ENCODE measurements at regions not wholly inside any gene's neighbourhood (a gene's known extent, or its start where the extent isn't known, plus 50 kb on each side); places are given as distances from the start of the nearest gene placed in this dataset.

- Mint-ChIP-seq H3K4me3 (no peak overlapping the region), H3K9me3 (peaks cover 7% of the 10 kb centered on the region), H3K36me3 (no peaks in the 10 kb centered on the region), H3K27me3 (ENCODE audit: low read depth) (peaks cover 3% of the 10 kb centered on the region), H3K27ac (no peak overlapping the region), H3K4me1 (peaks cover 11% of the 10 kb centered on the region)
- TF ChIP-seq NFATC4 (CRISPR knock-in tag; IDR thresholded peaks at IDR 0.05), result no peak
- no peak for TF ChIP-seq ETV6 (CRISPR knock-in tag; IDR thresholded peaks at IDR 0.05)
- no peak for TF ChIP-seq SMAD4 (CRISPR knock-in tag; IDR thresholded peaks at IDR 0.05)
- no peak for TF ChIP-seq NR3C1 (CRISPR knock-in tag; conservative IDR thresholded peaks at IDR 0.05; ENCODE audit: low read depth)
- TF ChIP-seq ZNF317 (CRISPR knock-in tag; IDR thresholded peaks at IDR 0.05; ENCODE audit: borderline replicate concordance, low read depth), result no peak
- no peak for TF ChIP-seq TP53 (CRISPR knock-in tag; IDR thresholded peaks at IDR 0.05)
- TF ChIP-seq CREM (CRISPR knock-in tag; IDR thresholded peaks at IDR 0.05), result no peak
- TF ChIP-seq MYBL2 (CRISPR knock-in tag; IDR thresholded peaks at IDR 0.05), result no peak
- DNase-seq (ENCODE audit: low spot score) (no peak), ATAC-seq (no peak)
- ChIA-PET CTCF (interaction anchor here (8.4 kb wide), 1 partner anchor 159 kb away, joined by 186 read pairs; no protein-coding TSS in a partner anchor), POLR2A (interaction anchor here (0.5 kb wide), 1 partner anchor 38 kb away, joined by 3 read pairs; no protein-coding TSS in a partner anchor)
These were observed 246.8 kb downstream of the CDC5L start for GRCh38 chr6:44634321-44634720.

DNA sequence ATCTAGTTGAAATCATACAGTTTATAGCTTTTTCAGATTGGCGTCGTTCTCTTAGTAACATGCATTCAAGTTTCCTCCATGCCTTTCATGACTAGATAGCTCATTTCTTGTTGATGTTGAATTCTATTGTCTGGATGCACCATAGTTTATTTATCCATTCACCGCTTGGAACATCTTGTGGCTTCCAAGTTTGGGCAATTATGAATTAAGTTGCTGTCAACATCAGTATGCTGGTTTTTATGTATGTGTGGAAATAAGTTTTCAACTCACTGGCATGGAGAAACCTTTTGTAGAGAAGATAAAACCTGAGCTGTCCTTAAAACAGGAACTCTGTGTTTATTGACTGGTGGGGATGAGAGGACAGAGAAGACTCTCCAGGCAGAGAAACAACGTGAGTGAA, 248.0 kb downstream of the CDC5L start:
- DNase-seq (ENCODE audit: low spot score) (no peak), ATAC-seq (no peak)
- TF ChIP-seq E2F4 (CRISPR knock-in tag; IDR thresholded peaks at IDR 0.05; ENCODE audit: borderline replicate concordance, low read depth), result no peak
- no peak for TF ChIP-seq ZNF263 (CRISPR knock-in tag; IDR thresholded peaks at IDR 0.05; ENCODE audit: low read depth)
- TF ChIP-seq ZNF423 (CRISPR knock-in tag; IDR thresholded peaks at IDR 0.05), result no peak
- TF ChIP-seq RORB (CRISPR knock-in tag; IDR thresholded peaks at IDR 0.05), result no peak
- no peak for TF ChIP-seq ATF3 (CRISPR knock-in tag; conservative IDR thresholded peaks at IDR 0.05)
- no peak for TF ChIP-seq MLX (CRISPR knock-in tag; IDR thresholded peaks at IDR 0.05)
- no peak for TF ChIP-seq CREM (CRISPR knock-in tag; IDR thresholded peaks at IDR 0.05)
- peaks cover 3% of the 10 kb centered on the region for H3K4me1 Mint-ChIP-seq
- no peaks in the 10 kb centered on the region for H3K36me3 Mint-ChIP-seq
- no peak overlapping the region for H3K27ac Mint-ChIP-seq
- POLR2A ChIA-PET, result no interaction called here
- CTCF ChIA-PET, result interaction anchor here (1.0 to 2.3 kb wide), 2 partner anchors 160 to 166 kb away, joined by 3 to 7 read pairs; no protein-coding TSS in a partner anchor
- H3K4me3 Mint-ChIP-seq, result no peak overlapping the region
- peaks cover 3% of the 10 kb centered on the region for H3K27me3 Mint-ChIP-seq (ENCODE audit: low read depth)
- H3K9me3 Mint-ChIP-seq, result peaks cover 7% of the 10 kb centered on the region

DNA sequence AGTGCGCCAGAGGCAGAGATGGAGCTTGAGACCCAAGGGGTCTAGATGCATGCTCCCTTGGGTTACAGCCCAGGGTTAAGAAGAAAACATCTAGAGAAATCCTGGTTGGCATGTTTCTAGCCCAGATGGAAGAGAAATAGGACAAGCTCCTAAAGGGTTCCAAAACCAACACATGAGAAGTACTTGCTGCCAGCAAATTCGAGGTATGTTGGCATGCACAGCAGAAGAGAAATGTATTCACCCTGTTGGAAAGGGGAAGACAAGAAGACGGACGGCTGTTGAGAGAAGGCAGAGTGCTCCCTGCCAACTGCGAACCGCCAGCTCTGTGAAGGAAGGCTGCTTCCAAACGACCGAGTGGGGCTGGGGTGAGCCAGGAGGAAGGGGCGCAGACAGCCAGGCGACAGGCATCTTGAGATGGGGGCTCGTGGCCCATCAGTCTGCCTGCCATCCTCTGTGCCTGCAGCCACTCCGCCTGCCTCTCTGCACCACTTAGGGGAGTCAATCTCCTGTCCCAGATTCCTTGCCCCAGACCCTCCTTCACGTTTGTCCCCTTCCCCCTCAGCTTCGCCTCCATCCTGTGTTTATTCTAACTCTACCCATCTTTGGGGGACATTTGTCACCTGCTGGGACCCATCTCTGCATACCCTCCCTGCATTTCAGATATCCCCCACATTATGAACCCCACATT, 249.2 kb downstream of the CDC5L start:
- DNase-seq (ENCODE audit: low spot score) (no peak), ATAC-seq (no peak)
- Mint-ChIP-seq H3K27me3 (ENCODE audit: low read depth) (peaks cover 3% of the 10 kb centered on the region), H3K4me3 (no peak overlapping the region), H3K27ac (no peak overlapping the region), H3K9me3 (peaks cover 7% of the 10 kb centered on the region), H3K36me3 (no peaks in the 10 kb centered on the region), H3K4me1 (no peaks in the 10 kb centered on the region)
- ChIA-PET POLR2A (no interaction called here), CTCF (interaction anchor here (2.3 kb wide), 1 partner anchor 161 kb away, joined by 7 read pairs; no protein-coding TSS in a partner anchor)
- TF ChIP-seq GTF2I (CRISPR knock-in tag; conservative IDR thresholded peaks at IDR 0.05) (no peak), ZNF121 (CRISPR knock-in tag; IDR thresholded peaks at IDR 0.05) (no peak), CREM (CRISPR knock-in tag; IDR thresholded peaks at IDR 0.05) (no peak), ZNF396 (CRISPR knock-in tag; IDR thresholded peaks at IDR 0.05; ENCODE audit: borderline replicate concordance) (no peak)
- TF ChIP-seq, protein P1, sequence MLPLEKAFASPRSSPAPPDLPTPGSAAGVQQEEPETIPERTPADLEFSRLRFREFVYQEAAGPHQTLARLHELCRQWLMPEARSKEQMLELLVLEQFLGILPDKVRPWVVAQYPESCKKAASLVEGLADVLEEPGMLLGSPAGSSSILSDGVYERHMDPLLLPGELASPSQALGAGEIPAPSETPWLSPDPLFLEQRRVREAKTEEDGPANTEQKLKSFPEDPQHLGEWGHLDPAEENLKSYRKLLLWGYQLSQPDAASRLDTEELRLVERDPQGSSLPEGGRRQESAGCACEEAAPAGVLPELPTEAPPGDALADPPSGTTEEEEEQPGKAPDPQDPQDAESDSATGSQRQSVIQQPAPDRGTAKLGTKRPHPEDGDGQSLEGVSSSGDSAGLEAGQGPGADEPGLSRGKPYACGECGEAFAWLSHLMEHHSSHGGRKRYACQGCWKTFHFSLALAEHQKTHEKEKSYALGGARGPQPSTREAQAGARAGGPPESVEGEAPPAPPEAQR (CRISPR knock-in tag; IDR thresholded peaks at IDR 0.05), result no peak
